Suprapubic skin (tissue), 3 donors: ENCODE measurements at regions not wholly inside any gene's neighbourhood (a gene's known extent, or its start where the extent isn't known, plus 50 kb on each side); places are given as distances from the start of the nearest gene placed in this dataset.

Experiments
- POLR2AphosphoS5 ChIP-seq, 3 donors: sonication (generic); formaldehyde crosslinking; IDR thresholded peaks; one replicate each; pipeline ENCODE4 v1.6.1; 2017; ENCODE audit warnings: antibody characterized with exemption in 3 of 3
- TF ChIP-seq, protein P1 (sequence below), 2 donors: fragments of 200-600 bp in 1 of 2; fragments of 450-650 bp in 1 of 2; sonication (generic) in 1 of 2; IDR thresholded peaks; one replicate each; pipeline ENCODE4 v1.5.1; 2016 to 2019; ENCODE audit warnings: antibody characterized with exemption in 2 of 2, mild to moderate bottlenecking in 1 of 2, moderate library complexity in 1 of 2

DNA sequence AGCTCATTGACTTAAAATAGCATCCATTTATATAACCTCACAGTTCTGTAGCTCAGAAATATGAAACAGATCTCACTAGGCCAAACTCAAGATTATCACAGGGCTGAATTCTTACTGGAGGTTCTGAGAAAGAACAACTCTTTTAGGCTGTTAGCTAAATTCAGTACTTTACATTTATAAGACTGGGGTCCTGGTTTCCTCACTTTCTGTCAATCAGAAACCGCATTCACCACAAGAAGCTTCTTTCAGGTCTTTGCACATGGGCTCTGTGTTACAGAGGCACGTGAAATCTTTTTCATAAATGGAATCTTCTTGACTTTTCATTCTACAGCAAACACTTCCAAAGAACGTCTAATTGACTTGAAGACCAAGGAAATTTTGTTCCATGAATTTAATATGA is 876.3 kb upstream of the FOXG1 start:
- TF ChIP-seq, protein P1, sequence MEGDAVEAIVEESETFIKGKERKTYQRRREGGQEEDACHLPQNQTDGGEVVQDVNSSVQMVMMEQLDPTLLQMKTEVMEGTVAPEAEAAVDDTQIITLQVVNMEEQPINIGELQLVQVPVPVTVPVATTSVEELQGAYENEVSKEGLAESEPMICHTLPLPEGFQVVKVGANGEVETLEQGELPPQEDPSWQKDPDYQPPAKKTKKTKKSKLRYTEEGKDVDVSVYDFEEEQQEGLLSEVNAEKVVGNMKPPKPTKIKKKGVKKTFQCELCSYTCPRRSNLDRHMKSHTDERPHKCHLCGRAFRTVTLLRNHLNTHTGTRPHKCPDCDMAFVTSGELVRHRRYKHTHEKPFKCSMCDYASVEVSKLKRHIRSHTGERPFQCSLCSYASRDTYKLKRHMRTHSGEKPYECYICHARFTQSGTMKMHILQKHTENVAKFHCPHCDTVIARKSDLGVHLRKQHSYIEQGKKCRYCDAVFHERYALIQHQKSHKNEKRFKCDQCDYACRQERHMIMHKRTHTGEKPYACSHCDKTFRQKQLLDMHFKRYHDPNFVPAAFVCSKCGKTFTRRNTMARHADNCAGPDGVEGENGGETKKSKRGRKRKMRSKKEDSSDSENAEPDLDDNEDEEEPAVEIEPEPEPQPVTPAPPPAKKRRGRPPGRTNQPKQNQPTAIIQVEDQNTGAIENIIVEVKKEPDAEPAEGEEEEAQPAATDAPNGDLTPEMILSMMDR (IDR thresholded peaks at IDR 0.05), result no peak
- TF ChIP-seq POLR2AphosphoS5 (IDR thresholded peaks at IDR 0.05), result no peak
